H1 (cell line): ENCODE measurements at regions not wholly inside any gene's neighbourhood (a gene's known extent, or its start where the extent isn't known, plus 50 kb on each side); places are given as distances from the start of the nearest gene placed in this dataset.

ENCODE experiments used
- CTCF ChIA-PET: fragments of 300-600 bp; sonication (Branson Sonifier 250); formaldehyde crosslinking; loops from one replicate; lab custom pipeline; 2021; ENCODE audit not compliant: partially characterized antibody; lab: Charles Lee
- POLR2A ChIA-PET: fragments of 300-600 bp; sonication (Branson Sonifier 250); formaldehyde crosslinking; loops from one replicate; lab custom pipeline; 2021; ENCODE audit warnings: inconsistent platforms; ENCODE audit not compliant: partially characterized antibody; lab: Charles Lee
- DNase-seq, 2 experiments: peaks; one replicate each; pipeline versions ENCODE4 v3.0.0 to v3.0.0-alpha.2; 2010 to 2022; ENCODE audit warnings: low spot score in 2 of 2, low read depth in 1 of 2, mixed read lengths in 1 of 2
- FAIRE-seq: peaks from 2 replicates; lab custom pipeline; 2011; peaks lifted over from hg19 to GRCh38; lab: Jason Lieb, UNC
- H2AFZ ChIP-seq: 2 replicates; pipeline ENCODE4 v1.8.1; 2012; ENCODE audit warnings: low read length, inconsistent platforms
- H2AK5ac ChIP-seq: 2 replicates; pipeline ENCODE4 v1.6.1; 2013; ENCODE audit warnings: low read depth, low read length
- H2BK120ac ChIP-seq: replicated peaks from 2 replicates; pipeline ENCODE3; 2013; ENCODE audit warnings: low read depth, low read length, inconsistent platforms
- H2BK12ac ChIP-seq: 2 replicates; pipeline ENCODE4 v1.6.1; 2013; ENCODE audit warnings: low read depth, low read length
- H2BK15ac ChIP-seq: 2 replicates; pipeline ENCODE4 v1.6.1; 2013; ENCODE audit warnings: low read length
- H2BK20ac ChIP-seq: 2 replicates; pipeline ENCODE4 v1.6.1; 2013; ENCODE audit warnings: low read length
- H2BK5ac ChIP-seq: 2 replicates; pipeline ENCODE4 v1.6.1; 2013; ENCODE audit warnings: low read depth, low read length
- H3K14ac ChIP-seq: 2 replicates; pipeline ENCODE4 v1.6.1; 2013; ENCODE audit warnings: inconsistent platforms; ENCODE audit not compliant: insufficient read length
- H3K18ac ChIP-seq: 2 replicates; pipeline ENCODE4 v1.6.1; 2013; ENCODE audit warnings: low read length; ENCODE audit errors: extremely low read depth
- H3K23ac ChIP-seq: 2 replicates; pipeline ENCODE4 v1.6.1; 2013; ENCODE audit warnings: inconsistent platforms; ENCODE audit not compliant: insufficient read length
- H3K23me2 ChIP-seq: 2 replicates; pipeline ENCODE4 v1.6.1; 2013; ENCODE audit warnings: low read depth, low read length
- H3K27ac ChIP-seq: 2 replicates; pipeline ENCODE4 v1.6.1; 2011; ENCODE audit warnings: low read depth, low read length, inconsistent platforms
- H3K27me3 ChIP-seq, 4 experiments: replicated peaks in 1 of 4; 1 replicate in 1 of 4; 2 replicates in 3 of 4; pipeline versions ENCODE4 v1.6.1 to v1.8.1; 2011 to 2013; ENCODE audit warnings: low read length in 3 of 4, mild to moderate bottlenecking in 3 of 4, inconsistent platforms in 2 of 4, mixed read lengths in 2 of 4, moderate library complexity in 1 of 4; ENCODE audit not compliant: control insufficient read depth in 3 of 4, insufficient read depth in 3 of 4; ENCODE audit errors: extremely low read depth in 1 of 4
- H3K36me3 ChIP-seq, 4 experiments: 2 replicates each; pipeline versions ENCODE4 v1.6.1 to v1.8.1; 2011 to 2013; ENCODE audit warnings: mild to moderate bottlenecking in 4 of 4, low read length in 3 of 4, moderate library complexity in 2 of 4, control low read depth in 1 of 4, inconsistent platforms in 1 of 4; ENCODE audit not compliant: insufficient read depth in 4 of 4, control insufficient read depth in 2 of 4
- H3K4ac ChIP-seq: replicated peaks from 2 replicates; pipeline ENCODE3; 2013; ENCODE audit warnings: low read length, low read depth, mixed read lengths, inconsistent platforms; ENCODE audit not compliant: insufficient read length
- H3K4me1 ChIP-seq, 4 experiments: replicated peaks in 1 of 4; 1 replicate in 1 of 4; 2 replicates in 3 of 4; pipeline versions ENCODE4 v1.6.1 to v1.8.1; 2011 to 2013; ENCODE audit warnings: low read length in 3 of 4, inconsistent platforms in 2 of 4, mixed read lengths in 1 of 4; ENCODE audit not compliant: insufficient read depth in 4 of 4, control insufficient read depth in 3 of 4
- H3K4me2 ChIP-seq, 2 experiments: 2 replicates each; pipeline versions ENCODE4 v1.6.1 to v1.8.1; 2011 to 2013; ENCODE audit warnings: low read depth in 2 of 2, low read length in 2 of 2, control low read depth in 1 of 2, inconsistent platforms in 1 of 2, mild to moderate bottlenecking in 1 of 2; ENCODE audit not compliant: insufficient read depth in 1 of 2
- H3K4me3 ChIP-seq, 4 experiments: fragments of 200-600, 300-600 bp in 1 of 4; sonication (generic), shearing (Covaris generic), sonication (Bioruptor Twin) in 1 of 4; 2 replicates each; pipeline versions ENCODE4 v1.5.1 to v1.8.1; 2011 to 2016; ENCODE audit warnings: low read length in 4 of 4, low read depth in 3 of 4, control low read depth in 2 of 4, inconsistent platforms in 2 of 4, mild to moderate bottlenecking in 2 of 4, mixed read lengths in 1 of 4, moderate library complexity in 1 of 4; ENCODE audit not compliant: insufficient read depth in 2 of 4; ENCODE audit errors: extremely low read depth in 1 of 4
- H3K56ac ChIP-seq: replicated peaks from 2 replicates; pipeline ENCODE3; 2013; ENCODE audit warnings: low read depth, mild to moderate bottlenecking, mixed read lengths, low read length, inconsistent platforms; ENCODE audit not compliant: insufficient read length
- H3K79me1 ChIP-seq: 2 replicates; pipeline ENCODE4 v1.6.1; 2013; ENCODE audit warnings: low read depth, low read length, control low read depth
- H3K79me2 ChIP-seq, 2 experiments: 2 replicates each; pipeline versions ENCODE4 v1.6.1 to v1.8.1; 2012 to 2013; ENCODE audit warnings: low read length in 2 of 2, mild to moderate bottlenecking in 2 of 2, inconsistent platforms in 1 of 2; ENCODE audit not compliant: insufficient read depth in 2 of 2, control insufficient read depth in 1 of 2
- H3K9ac ChIP-seq, 4 experiments: replicated peaks in 1 of 4; 1 replicate in 1 of 4; 2 replicates in 3 of 4; pipeline versions ENCODE4 v1.6.1 to v1.8.1; 2011 to 2013; ENCODE audit warnings: low read depth in 3 of 4, low read length in 3 of 4, control low read depth in 2 of 4, mild to moderate bottlenecking in 2 of 4, moderate library complexity in 2 of 4, inconsistent platforms in 1 of 4; ENCODE audit errors: extremely low read depth in 1 of 4
- H3K9me3 ChIP-seq, 2 experiments: 2 replicates each; pipeline versions ENCODE4 v1.6.1 to v1.8.1; 2012 to 2013; ENCODE audit warnings: mild to moderate bottlenecking in 2 of 2, moderate library complexity in 2 of 2, control low read depth in 1 of 2, inconsistent platforms in 1 of 2, low read depth in 1 of 2, low read length in 1 of 2, mixed read lengths in 1 of 2; ENCODE audit not compliant: insufficient read depth in 2 of 2
- H4K20me1 ChIP-seq, 2 experiments: replicated peaks in 1 of 2; 2 replicates each; pipeline versions ENCODE3 to v1.8.1; 2011 to 2013; ENCODE audit warnings: inconsistent platforms in 2 of 2, low read length in 2 of 2, mild to moderate bottlenecking in 1 of 2; ENCODE audit not compliant: insufficient read depth in 2 of 2, control insufficient read depth in 1 of 2
- H4K5ac ChIP-seq: 2 replicates; pipeline ENCODE4 v1.6.1; 2013; ENCODE audit warnings: low read length, low read depth, mixed read lengths, inconsistent platforms; ENCODE audit not compliant: insufficient read length
- H4K8ac ChIP-seq: 2 replicates; pipeline ENCODE4 v1.8.0; 2013; ENCODE audit warnings: mild to moderate bottlenecking, moderate library complexity, low read length, inconsistent platforms; ENCODE audit not compliant: insufficient read depth; ENCODE audit errors: extremely low read depth
- H4K91ac ChIP-seq: replicated peaks from 2 replicates; pipeline ENCODE3; 2013; ENCODE audit warnings: low read length, mixed read lengths, inconsistent platforms; ENCODE audit not compliant: insufficient read length
- WGBS, 2 experiments: shearing (Covaris generic) in 1 of 2; methylation state at CpG; one replicate each; pipeline versions ENCODE4 v1.1.6 to v1.1.7; 2013 to 2015; ENCODE audit warnings: low lambda C conversion rate in 2 of 2, mixed read lengths in 2 of 2, inconsistent platforms in 1 of 2, low coverage in 1 of 2, missing lambda C conversion rate in 1 of 2; ENCODE audit not compliant: insufficient replicate concordance in 2 of 2, insufficient coverage in 1 of 2, insufficient read length in 1 of 2; ENCODE audit errors: extremely low coverage in 1 of 2, missing lambda C conversion rate in 1 of 2; 5-methylcytosine and 5-hydroxymethylcytosine counted together
- TF ChIP-seq, protein P1 (sequence below): IDR thresholded peaks from 2 replicates; pipeline ENCODE4 v1.6.1; 2012; ENCODE audit warnings: inconsistent platforms

DNA sequence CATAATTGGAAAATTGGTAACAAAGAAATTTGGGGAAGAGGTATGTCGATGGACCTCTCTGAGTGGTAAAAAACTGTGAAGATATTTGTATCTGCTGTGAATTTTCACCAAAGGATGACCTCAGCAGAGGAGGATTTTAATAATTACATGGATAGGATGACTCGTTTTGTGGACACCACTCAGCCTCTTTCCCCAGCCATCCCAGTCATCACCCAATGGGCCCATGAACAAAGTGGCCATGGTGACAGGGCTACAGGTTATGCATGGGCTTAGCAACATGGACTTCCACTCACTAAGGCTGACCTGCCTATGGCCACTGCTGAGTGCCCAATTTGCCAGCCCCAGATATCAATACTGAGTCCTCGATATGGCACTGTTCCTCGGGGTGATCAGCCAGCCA, 577.5 kb upstream of the FBXO33 start:
- Histone ChIP-seq H3K79me1 (no peaks in the 10 kb centered on the region), H2BK15ac (no peak overlapping the region), H3K18ac (no peak overlapping the region), H2AK5ac (no peak overlapping the region), H2AFZ (no peak overlapping the region), H3K27me3 (no peaks in the 10 kb centered on the region), H4K91ac (no peak overlapping the region), H3K79me2 (no peaks in the 10 kb centered on the region), H3K23me2 (no peaks in the 10 kb centered on the region), H3K23ac (no peak overlapping the region), H3K27ac (no peak overlapping the region), H3K4me3 (no peak overlapping the region), H3K36me3 (no peaks in the 10 kb centered on the region), H3K14ac (no peak overlapping the region), H4K20me1 (no peaks in the 10 kb centered on the region), H2BK5ac (no peak overlapping the region), H2BK20ac (no peak overlapping the region), H4K5ac (no peak overlapping the region), H4K8ac (no peak overlapping the region), H3K4ac (no peak overlapping the region), H3K4me2 (no peak overlapping the region), H2BK120ac (no peak overlapping the region), H3K56ac (no peak overlapping the region), H3K4me1 (no peaks in the 10 kb centered on the region), H3K9me3 (no peaks in the 10 kb centered on the region), H2BK12ac (no peak overlapping the region), H3K9ac (no peak overlapping the region)
- CTCF ChIA-PET: no interaction called here
- POLR2A ChIA-PET: no interaction called here
- 93% methylated on average over 4 of the region's 4 CpGs; no CpG with 5 or more reads in 1 of the 2 experiments for WGBS, 2 experiments
- FAIRE-seq (no peak), DNase-seq (no peak)
- TF ChIP-seq, protein P1, sequence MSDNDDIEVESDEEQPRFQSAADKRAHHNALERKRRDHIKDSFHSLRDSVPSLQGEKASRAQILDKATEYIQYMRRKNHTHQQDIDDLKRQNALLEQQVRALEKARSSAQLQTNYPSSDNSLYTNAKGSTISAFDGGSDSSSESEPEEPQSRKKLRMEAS: no peak
